MM.1S (cell line): ENCODE measurements at regions not wholly inside any gene's neighbourhood (a gene's known extent, or its start where the extent isn't known, plus 50 kb on each side); places are given as distances from the start of the nearest gene placed in this dataset.

Source experiments
- CTCF ChIP-seq: fragments of 300-600 bp; sonication (generic); IDR thresholded peaks from 2 replicates; pipeline ENCODE4 v1.5.1; 2016; ENCODE audit warnings: antibody characterized with exemption, low read length, mixed read lengths
- EZH2 ChIP-seq: fragments of 300-600 bp; sonication (generic); optimal IDR thresholded peaks from 2 replicates; pipeline ENCODE3; 2017; ENCODE audit warnings: low read depth, mild to moderate bottlenecking, antibody characterized with exemption, low read length, mixed read lengths
- EZH2phosphoT487 ChIP-seq: fragments of 300-600 bp; sonication (generic); IDR thresholded peaks from 2 replicates; pipeline ENCODE4 v1.6.1; 2018; ENCODE audit warnings: antibody characterized with exemption, low read length

DNA sequence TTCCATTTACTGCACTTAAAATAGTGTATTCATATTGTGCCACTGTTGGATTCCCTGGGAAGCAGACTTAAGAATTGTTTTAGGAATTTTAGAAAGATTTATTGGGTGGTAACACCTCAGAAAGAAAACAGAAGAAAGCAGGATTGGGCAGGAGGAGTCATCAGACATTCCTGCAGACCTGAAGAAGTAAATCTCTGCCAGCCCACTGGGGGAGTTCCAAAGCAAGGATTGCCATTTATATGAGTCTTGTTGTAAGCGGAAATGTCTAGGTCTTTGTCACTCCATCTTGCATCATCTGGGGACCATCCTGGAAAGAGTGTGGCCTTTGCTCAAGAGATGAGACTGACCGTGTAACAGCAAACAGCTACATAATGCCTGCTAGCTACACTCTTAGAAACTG lies 947.6 kb upstream of the POT1 start:
- TF ChIP-seq CTCF (no peak), EZH2phosphoT487 (no peak), EZH2 (no peak)
